Stimulated activated CD4-positive, alpha-beta T cell treated with anti-CD3 and anti-CD28 coated beads, Interleukin-1b, Interleukin-23, amount 100 ng/mL, for 1 hour (primary cell): ENCODE measurements at regions not wholly inside any gene's neighbourhood (a gene's known extent, or its start where the extent isn't known, plus 50 kb on each side); places are given as distances from the start of the nearest gene placed in this dataset.

Source experiments
- DNase-seq, 2 donors: peaks; one replicate each; pipeline ENCODE4 v3.0.0-alpha.2; 2020; ENCODE audit warnings: low read depth in 2 of 2

GRCh38 chr6:139547122-139547776, 172.8 kb upstream of the CITED2 start:
- DNase-seq: no peak

GRCh38 chr6:139546106-139546472, 171.6 kb upstream of the CITED2 start:
- no peak for DNase-seq

- DNase-seq: no peak
These were observed 171.0 kb upstream of the CITED2 start for GRCh38 chr6:139545206-139546105.

DNA sequence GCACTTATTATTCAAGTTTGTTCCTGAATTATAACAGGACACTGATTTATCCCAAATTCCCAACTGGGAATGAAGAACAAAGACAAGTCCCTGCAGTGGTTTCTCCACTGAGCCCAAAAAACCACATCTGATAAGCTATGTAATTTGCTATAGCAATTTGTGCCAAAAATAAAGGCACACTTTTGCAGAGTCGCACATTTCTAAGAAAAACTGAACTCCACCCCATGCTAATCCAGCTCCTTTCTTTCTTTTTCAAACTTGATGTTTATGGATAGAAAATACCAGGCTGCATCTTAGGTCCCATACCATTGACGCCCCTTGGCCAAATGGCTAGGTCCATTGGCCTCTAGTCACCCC, 170.2 kb upstream of the CITED2 start:
- DNase-seq: no peak

DNA sequence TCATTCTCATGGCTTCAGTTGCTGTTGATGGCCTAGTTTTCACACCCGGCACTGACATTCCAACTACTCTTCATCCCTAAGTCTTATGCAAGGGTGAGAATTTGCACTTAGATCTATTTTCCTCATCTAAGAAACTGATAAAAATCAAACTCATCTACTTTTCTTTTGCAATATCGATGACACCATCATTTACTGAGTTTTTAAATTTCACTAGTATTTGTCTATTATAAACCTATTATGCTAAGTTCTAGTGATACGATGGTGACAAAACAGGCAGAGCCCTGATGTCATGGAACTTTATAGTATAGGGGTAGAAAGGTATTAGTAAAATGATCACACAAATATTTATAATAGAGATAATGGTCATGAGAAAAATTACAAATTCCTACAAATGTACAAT, 167.9 kb upstream of the CITED2 start:
- DNase-seq: no peak

- DNase-seq: no peak
These were observed 166.4 kb upstream of the CITED2 start for GRCh38 chr6:139540894-139541293.

- no peak for DNase-seq
These were observed 165.8 kb upstream of the CITED2 start for GRCh38 chr6:139540276-139540675.

- DNase-seq: no peak
These were observed 165.4 kb upstream of the CITED2 start for GRCh38 chr6:139539852-139540251.

DNA sequence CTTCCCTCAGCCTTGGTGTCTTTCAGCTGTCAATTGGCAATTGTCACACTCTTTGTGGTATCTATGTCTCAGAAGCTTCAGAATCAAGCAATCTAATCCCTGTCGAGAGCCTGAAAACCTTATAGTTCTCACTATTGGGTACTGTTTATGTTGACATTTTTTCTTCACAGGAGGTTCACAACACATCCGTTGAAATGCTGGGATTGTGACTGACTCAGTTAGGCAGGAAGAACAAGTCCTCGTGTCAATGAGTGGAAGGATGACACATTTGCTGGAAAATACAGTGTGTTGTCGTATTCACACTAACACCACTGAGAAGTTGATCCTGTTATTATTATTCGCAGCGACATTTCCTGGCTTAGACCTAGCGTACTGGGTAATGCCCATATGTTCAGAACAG, 163.9 kb upstream of the CITED2 start:
- DNase-seq: no peak

- DNase-seq: no peak
These were observed 162.5 kb upstream of the CITED2 start for GRCh38 chr6:139536751-139537617.

- no peak for DNase-seq
These were observed 160.1 kb upstream of the CITED2 start for GRCh38 chr6:139534472-139535115.

GRCh38 chr6:139533573-139534471, 159.4 kb upstream of the CITED2 start:
- DNase-seq: no peak

DNA sequence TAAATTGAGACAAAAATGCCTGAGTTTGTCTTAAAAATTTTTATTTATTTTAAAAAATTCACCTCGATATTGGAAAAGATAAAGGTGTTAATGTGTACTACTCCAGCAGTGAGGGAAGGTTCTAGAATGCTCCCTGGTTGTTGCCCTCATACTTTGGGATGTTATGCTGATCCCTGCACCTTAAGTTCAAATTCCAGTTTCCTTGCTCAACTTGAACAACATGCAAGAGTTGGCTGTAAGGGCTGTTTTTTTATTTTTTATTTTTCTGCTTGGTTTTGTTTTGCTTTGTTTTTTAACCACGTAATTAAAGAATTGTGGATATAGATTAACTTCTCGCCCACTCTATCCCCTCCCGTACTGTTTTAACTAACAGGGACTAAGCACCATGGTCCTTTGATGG, 158.7 kb upstream of the CITED2 start:
- no peak for DNase-seq

DNA sequence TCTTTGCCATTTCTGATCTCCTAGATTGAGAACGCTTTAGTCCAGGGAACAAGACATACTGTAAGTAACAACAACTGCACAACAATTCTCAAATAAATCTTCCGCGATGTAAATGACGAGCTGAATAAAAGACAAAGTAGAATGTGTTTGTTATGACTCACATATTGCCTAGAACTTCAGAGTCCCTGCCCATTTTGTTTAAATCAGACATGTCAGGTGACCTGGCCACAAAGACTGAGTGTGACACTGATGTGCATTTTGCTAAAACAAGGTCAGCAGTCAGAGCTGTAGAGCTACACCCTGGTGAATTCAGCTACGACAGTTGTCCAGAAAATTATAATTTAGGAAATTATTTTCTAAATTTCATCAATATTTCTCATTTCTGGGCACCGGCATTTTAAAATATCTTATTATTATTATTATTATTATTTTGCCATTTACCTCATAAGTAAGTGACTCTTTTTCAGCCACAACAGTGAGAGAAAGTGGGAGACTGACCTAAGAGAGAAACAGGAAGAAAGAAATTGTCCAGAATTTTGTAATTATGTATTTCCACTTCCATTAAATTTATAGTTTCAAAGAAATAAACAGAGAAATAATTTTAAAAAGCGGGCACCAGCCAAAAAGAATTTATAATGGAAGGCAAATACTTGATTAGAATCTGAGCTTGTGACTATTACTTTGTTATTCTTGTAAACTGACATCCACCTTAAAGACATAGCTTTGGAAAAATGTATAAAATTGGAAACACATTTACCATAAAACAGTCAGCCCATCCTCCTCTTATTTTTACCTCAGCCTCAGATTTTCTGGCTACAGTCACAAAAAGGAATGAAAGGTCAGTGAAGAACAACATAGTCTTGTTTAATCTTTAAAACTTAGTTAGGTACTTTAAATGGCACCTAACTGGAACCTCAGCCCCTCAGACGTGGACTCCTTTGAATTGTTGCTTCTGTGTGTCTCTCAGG, 157.0 kb upstream of the CITED2 start:
- no peak for DNase-seq

- DNase-seq: no peak
These were observed 156.1 kb upstream of the CITED2 start for GRCh38 chr6:139530561-139530960.

GRCh38 chr6:139529420-139529819, 155.0 kb upstream of the CITED2 start:
- DNase-seq: no peak

- DNase-seq: no peak
These were observed 154.0 kb upstream of the CITED2 start for GRCh38 chr6:139528471-139528870.

DNA sequence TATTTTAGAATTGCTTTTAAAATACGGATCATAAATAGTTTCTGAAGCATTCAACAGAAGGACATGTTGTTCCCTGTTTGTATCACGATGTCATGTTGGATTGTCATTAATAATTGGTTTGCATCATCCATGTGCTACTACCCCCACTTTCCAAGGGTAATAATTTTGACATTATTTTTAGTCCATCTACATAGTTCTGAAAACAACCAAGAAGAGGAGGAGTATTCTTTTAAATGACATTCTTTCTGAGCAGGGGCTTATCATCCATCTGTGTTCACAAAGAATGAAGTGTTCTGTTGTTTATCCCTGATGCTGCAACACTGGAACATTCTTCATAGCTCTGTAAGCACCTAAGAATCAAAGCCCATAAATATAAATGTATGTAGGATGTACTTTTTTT, 151.0 kb upstream of the CITED2 start:
- DNase-seq: no peak

DNA sequence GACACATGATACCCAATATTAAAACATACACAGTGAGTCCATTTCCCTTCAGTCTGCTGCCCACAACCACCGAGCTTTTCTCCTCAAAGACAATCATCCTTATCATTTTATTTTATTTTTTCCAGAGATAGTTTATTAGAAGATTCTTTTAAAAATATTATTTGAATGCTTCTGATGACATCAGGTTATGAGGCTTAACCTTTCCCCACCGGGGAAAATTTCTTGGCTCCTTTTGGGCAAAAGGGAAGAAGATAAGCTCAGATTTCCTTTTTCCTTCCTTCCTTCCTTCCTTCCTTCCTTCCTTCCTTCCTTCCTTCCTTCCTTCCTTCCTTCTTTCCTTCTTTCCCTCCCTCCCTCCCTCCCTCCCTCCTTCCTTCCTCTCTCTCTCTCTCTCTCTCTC, 149.5 kb upstream of the CITED2 start:
- DNase-seq: no peak
